GM12874 (cell line): ENCODE measurements at regions not wholly inside any gene's neighbourhood (a gene's known extent, or its start where the extent isn't known, plus 50 kb on each side); places are given as distances from the start of the nearest gene placed in this dataset.

ENCODE experiments used
- CTCF ChIP-seq: IDR thresholded peaks from 2 replicates; pipeline ENCODE4 v1.5.1; 2011; ENCODE audit warnings: low read depth, mild to moderate bottlenecking, control low read depth, low read length, moderate library complexity; ENCODE audit not compliant: insufficient read depth

DNA sequence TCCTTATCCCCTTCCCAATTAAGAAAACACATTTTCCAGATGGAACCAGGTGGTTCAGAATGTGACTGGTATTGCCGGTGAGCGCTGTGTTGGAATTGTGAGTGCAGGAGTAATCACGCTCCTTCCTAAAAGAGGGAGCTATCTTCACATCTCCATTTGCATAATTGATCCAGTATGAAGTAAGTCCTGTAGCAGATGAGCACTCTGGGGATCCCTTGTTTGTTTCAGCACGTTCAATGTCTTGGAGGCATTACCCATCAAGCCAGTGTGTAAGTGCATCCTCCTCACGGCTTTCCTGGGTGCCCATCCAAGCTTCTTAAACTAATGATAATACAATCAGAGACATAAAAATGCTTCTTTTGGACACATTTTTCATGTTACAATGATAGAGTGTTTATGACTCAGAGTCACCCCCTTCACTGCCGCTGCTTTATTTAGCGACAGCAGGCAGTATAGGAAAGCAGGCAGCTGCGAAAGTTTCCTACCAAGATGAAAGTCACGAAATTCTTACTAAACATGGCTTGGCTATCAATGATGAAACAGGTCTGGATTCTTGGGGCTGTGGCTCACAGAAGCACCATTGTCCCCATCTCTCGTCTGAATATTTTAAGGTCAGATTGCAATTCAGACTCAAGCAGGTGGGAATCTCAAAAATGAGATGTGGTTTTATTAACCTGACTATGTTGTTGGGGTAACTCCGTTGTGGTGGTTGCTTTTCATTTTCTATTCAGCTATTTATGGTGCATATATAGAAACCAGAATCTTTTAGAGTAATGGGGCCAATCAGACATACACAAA lies 346.3 kb upstream of the MDFIC2 start:
- TF ChIP-seq CTCF, result no peak

- TF ChIP-seq CTCF, result no peak
Observed at GRCh38 chr3:70657454-70657853, 345.0 kb upstream of the MDFIC2 start.

GRCh38 chr3:70647823-70648222 lies 335.4 kb upstream of the MDFIC2 start:
- TF ChIP-seq CTCF, result no peak

DNA sequence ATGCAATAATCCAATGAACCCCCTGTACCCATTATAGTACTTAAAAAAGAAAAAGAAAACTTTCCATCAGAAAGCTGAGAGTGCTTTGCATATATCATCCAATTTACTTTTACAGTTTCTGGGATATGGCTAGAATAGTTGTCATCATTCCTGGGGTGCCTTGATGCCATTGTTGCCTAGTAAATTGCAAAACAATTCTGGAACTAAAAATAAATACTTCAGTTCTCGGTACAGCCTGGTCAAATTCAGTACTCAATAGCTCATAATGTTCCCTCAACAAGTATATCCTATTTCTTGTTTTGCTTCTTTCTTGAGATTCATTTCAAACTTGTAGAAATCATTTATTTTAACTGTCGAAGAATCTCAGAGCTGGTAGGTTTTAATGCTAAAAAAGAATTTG lies 334.7 kb upstream of the MDFIC2 start:
- no peak for TF ChIP-seq CTCF

GRCh38 chr3:70646635-70647034 lies 334.2 kb upstream of the MDFIC2 start:
- no peak for TF ChIP-seq CTCF

- no peak for TF ChIP-seq CTCF
Observed at GRCh38 chr3:70640481-70640880, 328.0 kb upstream of the MDFIC2 start.

DNA sequence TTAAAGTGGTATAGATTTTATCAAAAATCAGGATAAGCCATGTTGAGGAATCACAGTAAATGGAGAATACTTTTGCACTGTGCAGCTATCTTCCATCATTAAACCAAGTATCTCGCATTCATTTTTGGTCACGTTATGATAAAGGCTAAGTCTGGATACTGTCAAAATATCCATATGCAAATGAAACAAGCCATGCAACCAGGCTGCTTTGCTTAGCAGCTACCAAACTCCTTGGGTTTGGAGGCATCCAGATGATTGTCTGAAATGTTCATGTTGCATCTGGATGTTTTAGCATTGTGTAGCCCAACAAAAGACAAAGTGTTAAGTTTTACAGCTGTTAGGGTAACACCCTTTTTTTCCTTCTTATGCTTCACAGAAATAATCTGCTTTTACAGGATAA lies 322.9 kb upstream of the MDFIC2 start:
- TF ChIP-seq CTCF, result no peak
